ENCODE measurements at regions not wholly inside any gene's neighbourhood (a gene's known extent, or its start where the extent isn't known, plus 50 kb on each side); places are given as distances from the start of the nearest gene placed in this dataset.

GRCh38 chr13:72286421-72286820 is 419.4 kb upstream of the DACH1 start:
- ATAC-seq (replicated peaks; ENCODE audit: extremely low read depth, poor library complexity, severe bottlenecking): no peak
- no peak overlapping the region for H3K4me3 Mint-ChIP-seq
- H3K36me3 Mint-ChIP-seq (ENCODE audit: insufficient read depth): peaks cover 1% of the 10 kb centered on the region
- no peak overlapping the region for H3K27ac Mint-ChIP-seq (ENCODE audit: low read depth)
- no peaks in the 10 kb centered on the region for H3K4me1 Mint-ChIP-seq
- peaks cover 5% of the 10 kb centered on the region for H3K9me3 Mint-ChIP-seq
- H3K27me3 Mint-ChIP-seq: no peaks in the 10 kb centered on the region
- DNase-seq (ENCODE audit: low spot score in 2 of 2): no peak

DNA sequence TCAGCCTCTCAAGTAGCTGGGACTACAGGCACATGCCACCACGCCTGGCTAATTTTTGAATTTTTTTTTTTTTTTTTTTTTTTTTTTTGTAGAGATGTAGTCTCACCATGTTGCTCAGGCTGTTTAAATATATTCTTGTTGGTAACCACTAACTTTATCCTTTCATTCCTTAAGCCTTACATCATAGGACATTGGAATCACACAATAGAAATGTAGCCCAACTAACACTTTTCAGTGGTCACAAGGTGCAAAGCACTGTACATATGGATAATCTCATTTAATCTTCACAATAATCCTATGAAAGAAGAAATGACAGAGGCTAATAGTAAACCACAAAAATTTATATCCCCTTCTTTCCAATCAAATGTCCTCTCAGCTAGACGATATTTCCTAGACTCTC is 417.8 kb upstream of the DACH1 start:
- no peak for DNase-seq (ENCODE audit: low spot score in 2 of 2)
- H3K9me3 Mint-ChIP-seq: peaks cover 5% of the 10 kb centered on the region
- H3K4me1 Mint-ChIP-seq: no peaks in the 10 kb centered on the region
- H3K4me3 Mint-ChIP-seq: no peak overlapping the region
- no peak overlapping the region for H3K27ac Mint-ChIP-seq (ENCODE audit: low read depth)
- peaks cover 1% of the 10 kb centered on the region for H3K36me3 Mint-ChIP-seq (ENCODE audit: insufficient read depth)
- ATAC-seq (replicated peaks; ENCODE audit: extremely low read depth, poor library complexity, severe bottlenecking): no peak
- H3K27me3 Mint-ChIP-seq: no peaks in the 10 kb centered on the region

GRCh38 chr13:72261732-72262131 is 394.7 kb upstream of the DACH1 start:
- ATAC-seq (replicated peaks; ENCODE audit: extremely low read depth, poor library complexity, severe bottlenecking) (no peak), DNase-seq (ENCODE audit: low spot score in 2 of 2) (no peak)
- Mint-ChIP-seq H3K4me3 (no peak overlapping the region), H3K36me3 (ENCODE audit: insufficient read depth) (no peaks in the 10 kb centered on the region), H3K27me3 (no peaks in the 10 kb centered on the region), H3K4me1 (no peaks in the 10 kb centered on the region), H3K9me3 (peaks cover 28% of the 10 kb centered on the region), H3K27ac (ENCODE audit: low read depth) (no peak overlapping the region)

- no peaks in the 10 kb centered on the region for H3K4me1 Mint-ChIP-seq
- no peak for DNase-seq (ENCODE audit: low spot score in 2 of 2)
- H3K9me3 Mint-ChIP-seq: peaks cover 26% of the 10 kb centered on the region
- H3K27ac Mint-ChIP-seq (ENCODE audit: low read depth): no peak overlapping the region
- no peak overlapping the region for H3K4me3 Mint-ChIP-seq
- ATAC-seq (replicated peaks; ENCODE audit: extremely low read depth, poor library complexity, severe bottlenecking): no peak
- H3K27me3 Mint-ChIP-seq: no peaks in the 10 kb centered on the region
- no peaks in the 10 kb centered on the region for H3K36me3 Mint-ChIP-seq (ENCODE audit: insufficient read depth)
Measured at GRCh38 chr13:72259528-72259927, 392.5 kb upstream of the DACH1 start.

GRCh38 chr13:72258340-72258981 is 391.5 kb upstream of the DACH1 start:
- no peak overlapping the region for H3K27ac Mint-ChIP-seq (ENCODE audit: low read depth)
- no peak for ATAC-seq (replicated peaks; ENCODE audit: extremely low read depth, poor library complexity, severe bottlenecking)
- H3K4me3 Mint-ChIP-seq: no peak overlapping the region
- H3K27me3 Mint-ChIP-seq: no peaks in the 10 kb centered on the region
- H3K36me3 Mint-ChIP-seq (ENCODE audit: insufficient read depth): no peaks in the 10 kb centered on the region
- H3K4me1 Mint-ChIP-seq: no peaks in the 10 kb centered on the region
- peaks cover 20% of the 10 kb centered on the region for H3K9me3 Mint-ChIP-seq
- no peak for DNase-seq (ENCODE audit: low spot score in 2 of 2)

GRCh38 chr13:72255908-72256307 is 388.9 kb upstream of the DACH1 start:
- Mint-ChIP-seq H3K4me1 (no peaks in the 10 kb centered on the region), H3K9me3 (peaks cover 21% of the 10 kb centered on the region), H3K27me3 (no peaks in the 10 kb centered on the region), H3K36me3 (ENCODE audit: insufficient read depth) (no peaks in the 10 kb centered on the region), H3K27ac (ENCODE audit: low read depth) (no peak overlapping the region), H3K4me3 (no peak overlapping the region)
- ATAC-seq (replicated peaks; ENCODE audit: extremely low read depth, poor library complexity, severe bottlenecking): no peak
- DNase-seq (ENCODE audit: low spot score in 2 of 2): no peak

GRCh38 chr13:72253754-72254153 is 386.8 kb upstream of the DACH1 start:
- Mint-ChIP-seq H3K9me3 (peaks cover 7% of the 10 kb centered on the region), H3K36me3 (ENCODE audit: insufficient read depth) (no peaks in the 10 kb centered on the region), H3K4me1 (no peaks in the 10 kb centered on the region), H3K27ac (ENCODE audit: low read depth) (no peak overlapping the region), H3K27me3 (no peaks in the 10 kb centered on the region), H3K4me3 (no peak overlapping the region)
- DNase-seq (ENCODE audit: low spot score in 2 of 2): no peak
- no peak for ATAC-seq (replicated peaks; ENCODE audit: extremely low read depth, poor library complexity, severe bottlenecking)

- H3K9me3 Mint-ChIP-seq: no peaks in the 10 kb centered on the region
Measured at GRCh38 chr13:72246396-72246795, 379.4 kb upstream of the DACH1 start.

GRCh38 chr13:72244788-72245187 is 377.8 kb upstream of the DACH1 start:
- no peaks in the 10 kb centered on the region for H3K27me3 Mint-ChIP-seq
- no peak for ATAC-seq (replicated peaks; ENCODE audit: extremely low read depth, poor library complexity, severe bottlenecking)
- no peak overlapping the region for H3K27ac Mint-ChIP-seq (ENCODE audit: low read depth)
- no peaks in the 10 kb centered on the region for H3K9me3 Mint-ChIP-seq
- no peak overlapping the region for H3K4me3 Mint-ChIP-seq
- H3K4me1 Mint-ChIP-seq: no peaks in the 10 kb centered on the region
- no peak for DNase-seq (ENCODE audit: low spot score in 2 of 2)
- H3K36me3 Mint-ChIP-seq (ENCODE audit: insufficient read depth): no peaks in the 10 kb centered on the region

More at GRCh38 chr13:72246396-72246795, 379.4 kb upstream of the DACH1 start:
- H3K4me3 Mint-ChIP-seq: no peak overlapping the region
- DNase-seq (ENCODE audit: low spot score in 2 of 2) (no peak), ATAC-seq (replicated peaks; ENCODE audit: extremely low read depth, poor library complexity, severe bottlenecking) (no peak)
- H3K4me1 Mint-ChIP-seq: no peaks in the 10 kb centered on the region
- no peak overlapping the region for H3K27ac Mint-ChIP-seq (ENCODE audit: low read depth)
- H3K36me3 Mint-ChIP-seq (ENCODE audit: insufficient read depth): no peaks in the 10 kb centered on the region
- no peaks in the 10 kb centered on the region for H3K27me3 Mint-ChIP-seq

GRCh38 chr13:72230131-72230530 is 363.1 kb upstream of the DACH1 start:
- DNase-seq (ENCODE audit: low spot score in 2 of 2) (no peak), ATAC-seq (replicated peaks; ENCODE audit: extremely low read depth, poor library complexity, severe bottlenecking) (no peak)
- no peaks in the 10 kb centered on the region for H3K27me3 Mint-ChIP-seq
- no peak overlapping the region for H3K27ac Mint-ChIP-seq (ENCODE audit: low read depth)
- no peak overlapping the region for H3K4me3 Mint-ChIP-seq
- no peaks in the 10 kb centered on the region for H3K36me3 Mint-ChIP-seq (ENCODE audit: insufficient read depth)
- peaks cover 7% of the 10 kb centered on the region for H3K9me3 Mint-ChIP-seq
- no peaks in the 10 kb centered on the region for H3K4me1 Mint-ChIP-seq

DNA sequence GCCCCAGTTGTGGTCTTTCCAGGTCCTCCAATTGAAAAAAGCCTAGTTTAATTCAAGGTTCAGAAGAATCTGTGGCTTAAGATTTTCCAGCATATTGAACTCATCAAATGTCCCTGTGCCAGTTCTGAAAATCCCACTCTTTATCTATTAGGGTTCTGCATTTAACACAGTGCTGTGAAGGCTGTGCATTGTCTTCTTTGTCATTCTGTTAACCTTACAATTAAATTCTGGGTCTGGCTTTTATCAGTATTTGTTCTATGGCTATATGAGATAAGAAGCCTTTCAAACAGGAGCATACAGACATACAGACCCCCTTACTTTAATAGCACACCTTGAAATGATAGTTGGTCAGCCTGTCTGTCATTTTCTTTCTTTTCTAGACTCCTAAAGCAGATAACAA is 362.1 kb upstream of the DACH1 start:
- Mint-ChIP-seq H3K27ac (ENCODE audit: low read depth) (no peak overlapping the region), H3K27me3 (no peaks in the 10 kb centered on the region), H3K9me3 (peaks cover 14% of the 10 kb centered on the region), H3K4me1 (no peaks in the 10 kb centered on the region), H3K4me3 (no peak overlapping the region), H3K36me3 (ENCODE audit: insufficient read depth) (no peaks in the 10 kb centered on the region)
- DNase-seq (ENCODE audit: low spot score in 2 of 2) (no peak), ATAC-seq (replicated peaks; ENCODE audit: extremely low read depth, poor library complexity, severe bottlenecking) (no peak)

- no peak for DNase-seq (ENCODE audit: low spot score in 2 of 2)
- Mint-ChIP-seq H3K27me3 (no peaks in the 10 kb centered on the region), H3K4me1 (no peaks in the 10 kb centered on the region), H3K4me3 (no peak overlapping the region), H3K27ac (ENCODE audit: low read depth) (no peak overlapping the region), H3K9me3 (peaks cover 25% of the 10 kb centered on the region), H3K36me3 (ENCODE audit: insufficient read depth) (no peaks in the 10 kb centered on the region)
- ATAC-seq (replicated peaks; ENCODE audit: extremely low read depth, poor library complexity, severe bottlenecking): no peak
Measured at GRCh38 chr13:72221276-72221962, 354.4 kb upstream of the DACH1 start.

GRCh38 chr13:72218966-72219365 is 352.0 kb upstream of the DACH1 start:
- peaks cover 16% of the 10 kb centered on the region for H3K9me3 Mint-ChIP-seq
- no peaks in the 10 kb centered on the region for H3K36me3 Mint-ChIP-seq (ENCODE audit: insufficient read depth)
- no peak for ATAC-seq (replicated peaks; ENCODE audit: extremely low read depth, poor library complexity, severe bottlenecking)

More at GRCh38 chr13:72218966-72219365, 352.0 kb upstream of the DACH1 start:
- Mint-ChIP-seq H3K27me3 (no peaks in the 10 kb centered on the region), H3K27ac (ENCODE audit: low read depth) (no peak overlapping the region), H3K4me3 (no peak overlapping the region), H3K4me1 (no peaks in the 10 kb centered on the region)
- DNase-seq (ENCODE audit: low spot score in 2 of 2): no peak
